ENCODE measurements at regions not wholly inside any gene's neighbourhood (a gene's known extent, or its start where the extent isn't known, plus 50 kb on each side); places are given as distances from the start of the nearest gene placed in this dataset.

- no peaks in the 10 kb centered on the region for H3K9me3 Mint-ChIP-seq (ENCODE audit: low read depth, unreplicated experiment)
- no peaks in the 10 kb centered on the region for H3K27me3 Mint-ChIP-seq (ENCODE audit: unreplicated experiment)
- no peak overlapping the region for H3K4me3 Mint-ChIP-seq (ENCODE audit: low read depth, unreplicated experiment)
- TF ChIP-seq, protein P1, sequence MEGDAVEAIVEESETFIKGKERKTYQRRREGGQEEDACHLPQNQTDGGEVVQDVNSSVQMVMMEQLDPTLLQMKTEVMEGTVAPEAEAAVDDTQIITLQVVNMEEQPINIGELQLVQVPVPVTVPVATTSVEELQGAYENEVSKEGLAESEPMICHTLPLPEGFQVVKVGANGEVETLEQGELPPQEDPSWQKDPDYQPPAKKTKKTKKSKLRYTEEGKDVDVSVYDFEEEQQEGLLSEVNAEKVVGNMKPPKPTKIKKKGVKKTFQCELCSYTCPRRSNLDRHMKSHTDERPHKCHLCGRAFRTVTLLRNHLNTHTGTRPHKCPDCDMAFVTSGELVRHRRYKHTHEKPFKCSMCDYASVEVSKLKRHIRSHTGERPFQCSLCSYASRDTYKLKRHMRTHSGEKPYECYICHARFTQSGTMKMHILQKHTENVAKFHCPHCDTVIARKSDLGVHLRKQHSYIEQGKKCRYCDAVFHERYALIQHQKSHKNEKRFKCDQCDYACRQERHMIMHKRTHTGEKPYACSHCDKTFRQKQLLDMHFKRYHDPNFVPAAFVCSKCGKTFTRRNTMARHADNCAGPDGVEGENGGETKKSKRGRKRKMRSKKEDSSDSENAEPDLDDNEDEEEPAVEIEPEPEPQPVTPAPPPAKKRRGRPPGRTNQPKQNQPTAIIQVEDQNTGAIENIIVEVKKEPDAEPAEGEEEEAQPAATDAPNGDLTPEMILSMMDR (IDR thresholded peaks at IDR 0.05; ENCODE audit: unreplicated experiment) = no peak
- CTCF ChIA-PET = interaction anchor here (0.6 kb wide), 1 partner anchor 1223 kb away, joined by 4 read pairs; no protein-coding TSS in a partner anchor
- H3K27ac Mint-ChIP-seq (ENCODE audit: unreplicated experiment) = no peak overlapping the region
- no TSS peak for BruUV-seq (replicated peaks)
- H3K4me1 Mint-ChIP-seq (ENCODE audit: low read depth, unreplicated experiment) = no peaks in the 10 kb centered on the region
- H3K36me3 Mint-ChIP-seq (ENCODE audit: insufficient read depth, unreplicated experiment) = no peaks in the 10 kb centered on the region
- intact Hi-C loops (cut with micrococcal nuclease; ENCODE audit: unreplicated experiment) = no loop called here
- no peak for DNase-seq
These were observed 75.4 kb upstream of the ZNF385D start for GRCh38 chr3:21826416-21826815.

GRCh38 chr3:21830541-21830940 lies 79.5 kb upstream of the ZNF385D start:
- TF ChIP-seq, protein P1 (IDR thresholded peaks at IDR 0.05; ENCODE audit: unreplicated experiment) = no peak

GRCh38 chr3:21835264-21835663 lies 84.3 kb upstream of the ZNF385D start:
- peaks cover 6% of the 10 kb centered on the region for H3K4me1 Mint-ChIP-seq (ENCODE audit: low read depth, unreplicated experiment)
- CTCF ChIA-PET = no interaction called here
- H3K36me3 Mint-ChIP-seq (ENCODE audit: insufficient read depth, unreplicated experiment) = no peaks in the 10 kb centered on the region

More at GRCh38 chr3:21830541-21830940, 79.5 kb upstream of the ZNF385D start:
- CTCF ChIA-PET = no interaction called here
- BruUV-seq (replicated peaks) = no TSS peak
- Mint-ChIP-seq H3K36me3 (ENCODE audit: insufficient read depth, unreplicated experiment) (no peaks in the 10 kb centered on the region), H3K9me3 (ENCODE audit: low read depth, unreplicated experiment) (no peaks in the 10 kb centered on the region), H3K4me3 (ENCODE audit: low read depth, unreplicated experiment) (no peak overlapping the region), H3K27ac (ENCODE audit: unreplicated experiment) (no peak overlapping the region), H3K4me1 (ENCODE audit: low read depth, unreplicated experiment) (no peaks in the 10 kb centered on the region), H3K27me3 (ENCODE audit: unreplicated experiment) (no peaks in the 10 kb centered on the region)
- no peak for DNase-seq
- intact Hi-C loops (cut with micrococcal nuclease; ENCODE audit: unreplicated experiment) = no loop called here

DNA sequence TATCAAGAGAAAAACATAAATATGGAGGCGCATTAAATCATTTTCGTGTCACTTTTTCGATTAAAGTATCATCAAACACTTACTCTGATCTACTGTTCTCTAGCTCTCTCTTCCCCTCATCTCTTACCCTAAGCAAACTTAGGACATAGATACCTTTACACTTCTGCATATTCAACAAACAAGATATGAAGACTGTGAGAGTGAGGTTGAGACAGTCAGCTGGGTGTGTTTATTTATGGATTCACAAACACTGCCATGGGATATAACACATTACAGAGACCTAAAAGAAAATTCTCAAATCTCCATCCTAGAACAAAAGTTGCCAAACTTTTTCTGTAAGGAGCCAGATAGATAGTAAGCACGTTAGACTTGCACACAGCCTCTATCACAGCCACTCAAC lies 85.2 kb upstream of the ZNF385D start:
- H3K27ac Mint-ChIP-seq (ENCODE audit: unreplicated experiment) = no peak overlapping the region
- no peaks in the 10 kb centered on the region for H3K27me3 Mint-ChIP-seq (ENCODE audit: unreplicated experiment)
- TF ChIP-seq, protein P1 (IDR thresholded peaks at IDR 0.05; ENCODE audit: unreplicated experiment) = no peak
- H3K4me3 Mint-ChIP-seq (ENCODE audit: low read depth, unreplicated experiment) = no peak overlapping the region
- CTCF ChIA-PET = no interaction called here
- H3K4me1 Mint-ChIP-seq (ENCODE audit: low read depth, unreplicated experiment) = peaks cover 6% of the 10 kb centered on the region
- no peak for DNase-seq
- intact Hi-C loops (cut with micrococcal nuclease; ENCODE audit: unreplicated experiment) = no loop called here
- H3K36me3 Mint-ChIP-seq (ENCODE audit: insufficient read depth, unreplicated experiment) = no peaks in the 10 kb centered on the region
- H3K9me3 Mint-ChIP-seq (ENCODE audit: low read depth, unreplicated experiment) = no peaks in the 10 kb centered on the region
- BruUV-seq (replicated peaks) = no TSS peak

More at GRCh38 chr3:21835264-21835663, 84.3 kb upstream of the ZNF385D start:
- TF ChIP-seq, protein P1 (IDR thresholded peaks at IDR 0.05; ENCODE audit: unreplicated experiment) = no peak
- Mint-ChIP-seq H3K4me3 (ENCODE audit: low read depth, unreplicated experiment) (no peak overlapping the region), H3K27ac (ENCODE audit: unreplicated experiment) (no peak overlapping the region), H3K9me3 (ENCODE audit: low read depth, unreplicated experiment) (no peaks in the 10 kb centered on the region), H3K27me3 (ENCODE audit: unreplicated experiment) (no peaks in the 10 kb centered on the region)
- DNase-seq = no peak
- BruUV-seq (replicated peaks) = no TSS peak
- intact Hi-C loops (cut with micrococcal nuclease; ENCODE audit: unreplicated experiment) = no loop called here

Measured in Calu3 (cell line).